GM21528 (cell line): ENCODE measurements at regions not wholly inside any gene's neighbourhood (a gene's known extent, or its start where the extent isn't known, plus 50 kb on each side); places are given as distances from the start of the nearest gene placed in this dataset.
"Not testable (repeated sequence)": the region's sequence is repeated elsewhere in the genome, so short reads cannot be mapped to it uniquely, and the experiment has no call there.

Experiments used
- ATAC-seq: cut with Tn5 transposase; IDR thresholded peaks from one replicate; pipeline ENCODE4 v1.9.1; 2021; ENCODE audit warnings: mild to moderate bottlenecking, moderate library complexity; ENCODE audit not compliant: unreplicated experiment, low FRiP score

DNA sequence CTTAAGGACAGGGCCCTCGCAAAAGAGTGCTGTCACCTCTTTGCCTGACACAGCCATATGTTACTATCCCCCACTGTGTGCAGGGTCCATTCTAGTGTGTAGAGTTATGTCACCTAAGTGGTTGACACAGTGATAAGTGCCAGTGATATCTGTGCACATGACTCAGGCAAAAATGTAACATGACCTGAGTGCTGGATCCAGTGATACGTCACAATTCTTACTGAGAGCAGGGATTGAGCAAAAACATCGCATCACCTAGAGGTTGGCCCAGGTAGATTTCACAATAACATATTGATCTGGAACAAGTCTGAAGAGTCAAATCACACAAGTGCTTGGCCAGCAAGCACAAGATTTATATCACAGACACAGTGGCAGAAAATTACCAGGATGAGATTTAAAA, 100.5 kb upstream of the BPY2B start:
- ATAC-seq = not testable (repeated sequence)

DNA sequence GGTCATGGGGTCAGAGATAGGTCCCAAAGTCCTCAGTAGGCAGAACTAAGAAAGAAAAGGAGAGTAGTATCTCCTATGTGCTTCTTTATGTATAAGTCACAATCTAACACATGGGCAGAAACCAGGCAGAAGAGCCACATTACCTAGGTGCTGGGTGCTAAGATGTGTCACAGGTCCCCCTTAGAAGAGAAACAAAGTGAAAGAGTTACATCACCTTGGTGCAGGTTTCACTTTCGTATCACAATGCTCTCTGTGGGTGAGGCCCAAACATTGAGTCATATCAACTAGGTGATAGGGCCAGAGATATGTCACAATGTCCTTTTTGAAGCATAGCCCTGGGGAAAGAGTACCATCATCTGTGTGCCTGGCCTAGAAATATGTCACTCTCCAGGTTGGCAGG, 96.1 kb upstream of the BPY2B start:
- peak; percentile 92 for ATAC-seq

DNA sequence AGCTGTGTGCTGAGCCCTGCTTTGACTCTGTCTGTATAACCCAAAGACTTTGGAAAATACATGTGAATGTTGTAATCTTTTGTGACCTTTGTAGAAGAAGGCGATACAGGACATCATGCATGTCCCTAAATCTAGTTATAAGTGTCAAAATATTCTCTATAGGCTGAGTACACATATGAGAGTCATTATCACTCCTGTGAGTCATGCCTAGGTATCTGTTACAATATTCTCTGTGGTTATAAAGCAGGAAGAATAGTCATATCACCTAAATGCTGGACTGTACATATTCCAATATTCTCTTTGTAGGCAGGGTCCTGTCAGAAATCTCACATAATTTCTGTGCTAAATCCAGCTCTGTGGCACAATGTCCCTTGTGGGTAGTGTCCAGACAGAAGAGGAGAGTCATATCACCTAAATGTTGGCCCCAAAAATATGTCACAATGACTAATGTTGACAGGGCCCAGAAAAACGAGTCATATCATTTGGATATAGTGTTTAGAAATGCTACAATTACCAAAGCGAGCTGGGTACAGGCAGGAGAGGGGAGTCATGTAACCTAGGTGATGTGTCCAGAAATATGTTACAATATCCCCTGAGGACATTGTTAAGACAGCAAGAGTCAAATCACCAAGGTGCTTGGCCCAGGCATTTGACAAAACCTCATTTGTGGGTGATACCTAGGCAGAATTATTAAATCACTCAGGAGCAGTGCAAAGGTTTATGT, 80.4 kb upstream of the BPY2B start:
- ATAC-seq = not testable (repeated sequence)

DNA sequence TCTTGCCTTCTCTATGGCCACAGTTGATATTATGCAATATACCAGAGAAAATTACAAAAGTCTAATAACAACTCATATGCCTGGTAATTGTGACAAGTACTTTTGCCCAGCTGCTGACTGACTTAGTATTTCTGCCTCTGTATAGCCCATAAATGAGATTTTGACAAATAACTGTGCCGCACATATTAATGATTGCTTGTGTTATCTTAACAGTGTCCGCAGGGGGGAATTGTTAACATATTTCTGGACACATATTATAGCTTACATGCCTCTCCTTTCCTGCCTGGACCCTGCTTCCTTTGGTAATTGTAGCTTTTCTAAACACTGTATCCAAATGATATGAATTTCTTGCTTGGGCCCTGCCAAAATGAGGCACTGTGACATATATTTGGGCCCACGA, 69.0 kb upstream of the BPY2B start:
- not testable (repeated sequence) for ATAC-seq

DNA sequence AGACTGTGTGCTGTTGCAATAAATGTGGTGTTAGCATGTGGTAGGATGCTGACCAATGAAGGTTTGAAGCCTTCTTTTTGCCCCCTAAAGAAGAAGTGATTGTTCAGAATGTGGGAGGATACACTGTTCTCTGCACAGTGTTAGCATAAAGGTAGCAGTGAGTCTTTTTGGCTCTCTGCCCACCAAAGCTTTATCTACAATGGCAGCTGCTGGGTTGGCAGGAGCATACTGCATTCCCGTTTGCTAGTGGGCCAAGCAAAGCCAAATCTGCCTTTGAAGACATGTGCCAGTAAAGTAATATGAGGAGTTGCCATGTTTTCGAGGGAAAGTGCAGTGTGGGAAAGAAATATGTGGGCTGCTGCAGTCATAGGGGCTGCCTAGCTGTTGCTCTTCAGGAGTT, 56.4 kb upstream of the BPY2B start:
- not testable (repeated sequence) for ATAC-seq
